B cell (primary cell): ENCODE measurements at regions not wholly inside any gene's neighbourhood (a gene's known extent, or its start where the extent isn't known, plus 50 kb on each side); places are given as distances from the start of the nearest gene placed in this dataset.

ENCODE experiments used
- ATAC-seq: fragments of 200-7000 bp; cut with Tn5 transposase; one replicate; pipeline ENCODE4 v1.10.0; 2021; ENCODE audit warnings: low read depth, mild to moderate bottlenecking, moderate number of reproducible peaks, moderate library complexity
- CTCF ChIA-PET: fragments of 350-600 bp; sonication (Branson Sonifier 250); formaldehyde crosslinking; loops from one replicate; lab custom pipeline; 2021; ENCODE audit warnings: antibody characterized with exemption, inconsistent platforms; lab: Charles Lee
- POLR2A ChIA-PET: fragments of 350-600 bp; sonication (Branson Sonifier 250); formaldehyde crosslinking; loops from one replicate; lab custom pipeline; 2021; ENCODE audit warnings: antibody characterized with exemption; lab: Charles Lee
- DNase-seq: peaks from one replicate; pipeline ENCODE4 v3.0.0; 2013
- H2AFZ ChIP-seq: 2 replicates; pipeline ENCODE4 v1.6.1; 2012; ENCODE audit warnings: mild to moderate bottlenecking, low read depth, low read length; ENCODE audit not compliant: insufficient read depth, poor library complexity, severe bottlenecking
- H3K27ac ChIP-seq, 2 donors: 1 replicate in 1 of 2; 2 replicates in 1 of 2; pipeline ENCODE4 v1.5.1; 2012 to 2013; ENCODE audit warnings: low read length in 2 of 2, mild to moderate bottlenecking in 2 of 2, moderate library complexity in 1 of 2
- H3K27me3 ChIP-seq, 4 experiments: fragments of 200-600 bp in 1 of 4; sonication (generic) in 1 of 4; replicated peaks in 1 of 4; 1 replicate in 2 of 4; 2 replicates in 2 of 4; pipeline versions ENCODE4 v1.6.1 to v1.7.0; 2013 to 2016; ENCODE audit warnings: low read length in 3 of 4, mild to moderate bottlenecking in 2 of 4, mixed read lengths in 1 of 4, moderate library complexity in 1 of 4; ENCODE audit not compliant: insufficient read depth in 4 of 4, control insufficient read depth in 3 of 4; ENCODE audit errors: control extremely low read depth in 1 of 4
- H3K36me3 ChIP-seq, 2 experiments: replicated peaks in 1 of 2; 1 replicate in 1 of 2; 2 replicates in 1 of 2; pipeline versions ENCODE4 v1.6.1 to v1.7.1; 2013; ENCODE audit warnings: low read length in 1 of 2; ENCODE audit not compliant: insufficient read depth in 2 of 2, control insufficient read depth in 1 of 2; ENCODE audit errors: control extremely low read depth in 1 of 2, extremely low read depth in 1 of 2
- H3K4me1 ChIP-seq, 2 donors: fragments of 200-600 bp in 1 of 2; sonication (generic) in 1 of 2; 1 replicate in 1 of 2; 2 replicates in 1 of 2; pipeline versions ENCODE4 v1.5.1 to v1.6.1; 2013 to 2017; ENCODE audit warnings: low read length in 2 of 2; ENCODE audit not compliant: control insufficient read depth in 2 of 2, insufficient read depth in 2 of 2
- H3K4me2 ChIP-seq: replicated peaks from 2 replicates; pipeline ENCODE3; 2012; ENCODE audit warnings: mild to moderate bottlenecking, low read depth, low read length; ENCODE audit not compliant: poor library complexity, severe bottlenecking
- H3K4me3 ChIP-seq, 5 experiments: fragments of 200-600 bp in 1 of 5; sonication (generic) in 1 of 5; 1 replicate in 3 of 5; 2 replicates in 2 of 5; pipeline versions ENCODE4 v1.5.1 to v1.7.0; 2011 to 2016; ENCODE audit warnings: low read length in 4 of 5, mild to moderate bottlenecking in 4 of 5, low read depth in 2 of 5, control low read depth in 1 of 5, moderate library complexity in 1 of 5; ENCODE audit not compliant: insufficient read depth in 1 of 5; ENCODE audit errors: control extremely low read depth in 1 of 5, extremely low read depth in 1 of 5
- H3K79me2 ChIP-seq: fragments of 200-600 bp; sonication (generic); one replicate; pipeline ENCODE4 v1.6.0; 2016; ENCODE audit warnings: low read length; ENCODE audit not compliant: control insufficient read depth, insufficient read depth
- H3K9ac ChIP-seq: fragments of 200-600 bp; sonication (generic); 2 replicates; pipeline ENCODE4 v1.6.1; 2017; ENCODE audit warnings: mild to moderate bottlenecking, low read length, moderate library complexity
- H3K9me3 ChIP-seq, 3 donors: one replicate each; pipeline versions ENCODE4 v1.6.1 to v1.7.1; 2013; ENCODE audit warnings: low read length in 2 of 3; ENCODE audit not compliant: control insufficient read depth in 2 of 3, insufficient read depth in 1 of 3; ENCODE audit errors: control extremely low read depth in 1 of 3
- H4K20me1 ChIP-seq: 2 replicates; pipeline ENCODE4 v1.6.0; 2012; ENCODE audit warnings: mild to moderate bottlenecking, low read length; ENCODE audit not compliant: insufficient read depth, control insufficient read depth, poor library complexity, severe bottlenecking
- H3K27ac Mint-ChIP-seq: one replicate; pipeline ENCODE4 v1.8.0; 2021; ENCODE audit warnings: mixed read lengths
- H3K27me3 Mint-ChIP-seq: one replicate; pipeline ENCODE4 v1.8.0; 2021; ENCODE audit warnings: mixed read lengths
- H3K4me1 Mint-ChIP-seq: one replicate; pipeline ENCODE4 v1.8.0; 2021; ENCODE audit warnings: mixed read lengths
- H3K4me3 Mint-ChIP-seq: one replicate; pipeline ENCODE4 v1.8.0; 2021; ENCODE audit warnings: mixed read lengths
- H3K9me3 Mint-ChIP-seq: one replicate; pipeline ENCODE4 v1.8.0; 2022; ENCODE audit warnings: mixed read lengths; ENCODE audit not compliant: insufficient read depth
- CTCF ChIP-seq: fragments of 200-600 bp; IDR thresholded peaks from one replicate; pipeline ENCODE4 v1.8.0; 2022; ENCODE audit warnings: antibody characterized with exemption, mild to moderate bottlenecking
- EZH2 ChIP-seq: IDR thresholded peaks from 2 replicates; pipeline ENCODE4 v1.6.1; 2012; ENCODE audit warnings: borderline replicate concordance, low read depth, mild to moderate bottlenecking, moderate library complexity, low read length; ENCODE audit not compliant: insufficient read depth, poor library complexity, severe bottlenecking
- WGBS: methylation state at CpG from one replicate; pipeline ENCODE4 v1.1.5; 2013; ENCODE audit warnings: missing lambda C conversion rate; ENCODE audit not compliant: insufficient coverage; 5-methylcytosine and 5-hydroxymethylcytosine counted together
- intact Hi-C: fragments of 100-400 bp; cut with micrococcal nuclease; formaldehyde crosslinking; loops from one replicate; pipeline ENCODE4 v1.10.0; 2022

- no peak overlapping the region for H3K27ac ChIP-seq
- H3K4me1 ChIP-seq: no peaks in the 10 kb centered on the region
- DNase-seq (no peak), ATAC-seq (no peak)
- H3K4me3 Mint-ChIP-seq: no peak overlapping the region
- no peak overlapping the region for H3K4me2 ChIP-seq
- ChIA-PET CTCF (no interaction called here), POLR2A (no interaction called here)
- H3K36me3 ChIP-seq: no peaks in the 10 kb centered on the region
- H3K9me3 Mint-ChIP-seq: peaks cover 2% of the 10 kb centered on the region
- H3K4me3 ChIP-seq: no peak overlapping the region
- no peaks in the 10 kb centered on the region for H4K20me1 ChIP-seq
- WGBS: 97% methylated on average over 6 of the region's 6 CpGs
- no peak overlapping the region for H2AFZ ChIP-seq
- no peaks in the 10 kb centered on the region for H3K4me1 Mint-ChIP-seq
- H3K27me3 Mint-ChIP-seq: no peaks in the 10 kb centered on the region
- H3K27me3 ChIP-seq: peaks cover 0 to 2% (median 0%) of the 10 kb centered on the region in 4 experiments
- no peak for TF ChIP-seq CTCF
- no peak for TF ChIP-seq EZH2
- intact Hi-C loops: no loop called here
- no peak overlapping the region for H3K9ac ChIP-seq
- no peaks in the 10 kb centered on the region for H3K79me2 ChIP-seq
- H3K27ac Mint-ChIP-seq: no peak overlapping the region
- H3K9me3 ChIP-seq: peaks cover 0 to 13% (median 0%) of the 10 kb centered on the region in 3 donors
These were observed 455.9 kb downstream of the TYW1 start for GRCh38 chr7:67452516-67453026.

DNA sequence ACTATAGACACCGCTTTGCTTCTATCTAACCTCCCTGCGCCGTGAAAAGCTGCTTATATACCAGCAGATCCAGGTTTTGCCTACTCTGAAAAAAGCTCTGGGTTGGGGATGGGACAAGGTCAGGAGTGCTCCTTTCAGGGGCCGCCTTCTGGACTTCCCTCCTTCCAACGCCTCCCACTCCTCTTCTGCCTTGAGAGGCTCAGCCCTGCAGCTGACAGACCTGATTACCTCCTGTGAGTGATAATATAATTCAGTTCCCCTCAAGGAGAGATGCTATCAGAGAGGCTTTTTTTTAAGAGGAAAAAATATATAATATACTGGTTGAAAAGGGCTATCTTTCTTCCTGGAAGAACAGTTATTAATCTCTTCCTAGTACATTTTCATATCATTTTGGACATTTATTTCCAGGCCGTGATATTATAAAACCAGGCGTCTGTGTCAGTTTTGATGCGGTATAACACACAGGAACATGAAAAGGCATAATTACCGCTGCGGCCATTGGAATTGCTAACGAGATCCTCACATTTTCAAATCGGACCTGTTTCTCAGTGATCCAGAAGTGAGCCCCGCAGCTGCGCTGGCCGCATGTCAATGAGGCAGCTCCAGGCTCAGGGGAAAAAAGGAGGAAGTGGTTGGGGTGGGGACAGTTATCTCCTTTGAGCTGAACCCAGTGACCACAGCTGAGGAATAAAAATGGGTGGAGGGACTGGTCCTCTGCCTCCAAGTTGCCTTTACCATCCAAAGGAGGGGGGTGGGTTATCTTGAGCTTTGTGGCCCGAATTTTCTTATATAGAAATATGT lies 457.1 kb downstream of the TYW1 start:
- Mint-ChIP-seq H3K9me3 (peaks cover 2% of the 10 kb centered on the region), H3K27me3 (no peaks in the 10 kb centered on the region)

More for the DNA sequence above, 457.1 kb downstream of the TYW1 start:
- ATAC-seq: no peak
- Histone ChIP-seq H3K79me2 (no peaks in the 10 kb centered on the region), H3K27me3 (peaks cover 0 to 2% (median 0%) of the 10 kb centered on the region in 4 experiments), H3K9me3 (peaks cover 0 to 13% (median 0%) of the 10 kb centered on the region in 3 donors), H3K4me1 (no peaks in the 10 kb centered on the region), H2AFZ (no peak overlapping the region), H3K4me3 (no peak overlapping the region), H3K9ac (no peak overlapping the region), H3K36me3 (no peaks in the 10 kb centered on the region), H3K27ac (no peak overlapping the region), H4K20me1 (no peaks in the 10 kb centered on the region), H3K4me2 (no peak overlapping the region)
- no peak overlapping the region for H3K27ac Mint-ChIP-seq
- no peak for TF ChIP-seq EZH2
- TF ChIP-seq CTCF: no peak
- POLR2A ChIA-PET: no interaction called here
- DNase-seq: no peak
- WGBS: 23% methylated on average over 10 of the region's 16 CpGs
- CTCF ChIA-PET: no interaction called here
- H3K4me3 Mint-ChIP-seq: no peak overlapping the region
- intact Hi-C loops: no loop called here
- H3K4me1 Mint-ChIP-seq: no peaks in the 10 kb centered on the region
